Colonic mucosa (tissue), 4 donors: ENCODE measurements at regions not wholly inside any gene's neighbourhood (a gene's known extent, or its start where the extent isn't known, plus 50 kb on each side); places are given as distances from the start of the nearest gene placed in this dataset.

Source experiments
- DNase-seq: peaks from one replicate; pipeline ENCODE4 v3.0.0-alpha.2; 2020
- H3K27ac ChIP-seq: fragments of 200-600 bp; one replicate; pipeline ENCODE4 v1.8.0; 2021
- H3K27me3 ChIP-seq: fragments of 200-600 bp; one replicate; pipeline ENCODE4 v1.8.0; 2021
- H3K36me3 ChIP-seq: fragments of 200-600 bp; one replicate; pipeline ENCODE4 v1.8.0; 2021
- H3K4me1 ChIP-seq: fragments of 200-600 bp; one replicate; pipeline ENCODE4 v1.8.0; 2021; ENCODE audit warnings: mild to moderate bottlenecking
- H3K4me3 ChIP-seq: fragments of 200-600 bp; one replicate; pipeline ENCODE4 v1.8.0; 2021
- H3K9ac ChIP-seq, 2 donors: one replicate each; pipeline ENCODE4 v1.7.0; 2013; ENCODE audit warnings: control low read depth in 2 of 2, low read depth in 2 of 2, low read length in 2 of 2
- H3K9me3 ChIP-seq: fragments of 200-600 bp; one replicate; pipeline ENCODE4 v1.8.0; 2021
- CTCF ChIP-seq: fragments of 200-600 bp; IDR thresholded peaks from one replicate; pipeline ENCODE4 v1.8.0; 2022; ENCODE audit warnings: antibody characterized with exemption, mild to moderate bottlenecking
- intact Hi-C: fragments of 100-400 bp; cut with DNase I; formaldehyde crosslinking; loops from one replicate; pipeline ENCODE4 v1.14.1; 2022
- donor health status: healthy.
- donor health status: DM: no; HTN: no; CAD: no.
- donor health status: DM: no; HTN: no; CAD: no.

- Histone ChIP-seq H3K9me3 (no peaks in the 10 kb centered on the region), H3K27me3 (no peaks in the 10 kb centered on the region), H3K27ac (no peak overlapping the region), H3K4me3 (no peak overlapping the region), H3K4me1 (no peaks in the 10 kb centered on the region), H3K36me3 (no peaks in the 10 kb centered on the region), H3K9ac (no peak overlapping the region)
- TF ChIP-seq CTCF: no peak
- no peak for DNase-seq
- intact Hi-C loops: no loop called here
Measured at GRCh38 chr7:46695051-46695708, 774.1 kb upstream of the IGFBP3 start.

GRCh38 chr7:46694058-46694457 is 773.0 kb upstream of the IGFBP3 start:
- H3K9me3 ChIP-seq: no peaks in the 10 kb centered on the region
- H3K9ac ChIP-seq: no peak overlapping the region
- no peaks in the 10 kb centered on the region for H3K4me1 ChIP-seq
- no peak for TF ChIP-seq CTCF
- H3K27me3 ChIP-seq: no peaks in the 10 kb centered on the region
- DNase-seq: no peak
- intact Hi-C loops: no loop called here
- H3K36me3 ChIP-seq: no peaks in the 10 kb centered on the region
- H3K4me3 ChIP-seq: no peak overlapping the region
- no peak overlapping the region for H3K27ac ChIP-seq

- no peak for DNase-seq
- Histone ChIP-seq H3K36me3 (no peaks in the 10 kb centered on the region), H3K4me3 (no peak overlapping the region), H3K4me1 (no peaks in the 10 kb centered on the region), H3K9ac (no peak overlapping the region), H3K9me3 (no peaks in the 10 kb centered on the region), H3K27me3 (no peaks in the 10 kb centered on the region), H3K27ac (no peak overlapping the region)
- intact Hi-C loops: no loop called here
- TF ChIP-seq CTCF: no peak
Measured at GRCh38 chr7:46687203-46687602, 766.1 kb upstream of the IGFBP3 start.

- no peak overlapping the region for H3K27ac ChIP-seq
- H3K9me3 ChIP-seq: no peaks in the 10 kb centered on the region
- no peaks in the 10 kb centered on the region for H3K36me3 ChIP-seq
- H3K4me3 ChIP-seq: no peak overlapping the region
- no peaks in the 10 kb centered on the region for H3K27me3 ChIP-seq
- DNase-seq: no peak
- TF ChIP-seq CTCF: no peak
- intact Hi-C loops: no loop called here
- no peak overlapping the region for H3K9ac ChIP-seq
- H3K4me1 ChIP-seq: no peaks in the 10 kb centered on the region
Measured at GRCh38 chr7:46685051-46685450, 764.0 kb upstream of the IGFBP3 start.

GRCh38 chr7:46682836-46683624 is 762.0 kb upstream of the IGFBP3 start:
- no peaks in the 10 kb centered on the region for H3K36me3 ChIP-seq
- no peaks in the 10 kb centered on the region for H3K4me1 ChIP-seq
- no peak overlapping the region for H3K4me3 ChIP-seq
- no peaks in the 10 kb centered on the region for H3K9me3 ChIP-seq
- intact Hi-C loops: no loop called here
- no peaks in the 10 kb centered on the region for H3K27me3 ChIP-seq
- no peak overlapping the region for H3K27ac ChIP-seq
- H3K9ac ChIP-seq: no peak overlapping the region
- TF ChIP-seq CTCF: no peak
- DNase-seq: no peak
